ENCODE measurements at regions not wholly inside any gene's neighbourhood (a gene's known extent, or its start where the extent isn't known, plus 50 kb on each side); places are given as distances from the start of the nearest gene placed in this dataset.

GRCh38 chr7:94252971-94253370 is 141.7 kb upstream of the COL1A2 start:
- TF ChIP-seq EP300 (IDR thresholded peaks at IDR 0.05) (no peak), POLR2AphosphoS5 (IDR thresholded peaks at IDR 0.05) (no peak), POLR2A (IDR thresholded peaks at IDR 0.05; ENCODE audit: low read depth) (no peak), CTCF (IDR thresholded peaks at IDR 0.05) (no peak)
- no peak for DNase-seq (ENCODE audit: extremely low spot score)
- intact Hi-C loops (cut with DNase I) = no loop called here
- no peaks in the 10 kb centered on the region for H3K36me3 ChIP-seq
- H3K27ac ChIP-seq (replicated peaks in 1 of 4) = no peak overlapping the region
- H3K9me3 ChIP-seq = no peaks in the 10 kb centered on the region
- no peaks in the 10 kb centered on the region for H3K4me1 ChIP-seq
- no peak overlapping the region for H3K4me3 ChIP-seq
- H3K27me3 ChIP-seq = no peaks in the 10 kb centered on the region

- no peaks in the 10 kb centered on the region for H3K27me3 ChIP-seq
- intact Hi-C loops (cut with DNase I) = no loop called here
- TF ChIP-seq POLR2A (IDR thresholded peaks at IDR 0.05; ENCODE audit: low read depth) (no peak), CTCF (IDR thresholded peaks at IDR 0.05) (no peak), POLR2AphosphoS5 (IDR thresholded peaks at IDR 0.05) (no peak), EP300 (IDR thresholded peaks at IDR 0.05) (no peak)
- no peak overlapping the region for H3K27ac ChIP-seq (replicated peaks in 1 of 4)
- no peaks in the 10 kb centered on the region for H3K4me1 ChIP-seq
- no peaks in the 10 kb centered on the region for H3K9me3 ChIP-seq
- WGBS = 48% methylated on average over 1 of the region's 1 CpG
- no peak for DNase-seq (ENCODE audit: extremely low spot score)
- H3K4me3 ChIP-seq = no peak overlapping the region
- H3K36me3 ChIP-seq = no peaks in the 10 kb centered on the region
These were observed 141.0 kb upstream of the COL1A2 start for GRCh38 chr7:94253686-94254085.

GRCh38 chr7:94258418-94259300 is 136.0 kb upstream of the COL1A2 start:
- 72% methylated on average over 11 of the region's 11 CpGs for WGBS
- no peak for DNase-seq (ENCODE audit: extremely low spot score)
- intact Hi-C loops (cut with DNase I) = no loop called here
- no peaks in the 10 kb centered on the region for H3K36me3 ChIP-seq
- TF ChIP-seq POLR2A (IDR thresholded peaks at IDR 0.05; ENCODE audit: low read depth) (no peak), POLR2AphosphoS5 (IDR thresholded peaks at IDR 0.05) (no peak), EP300 (IDR thresholded peaks at IDR 0.05) (no peak), CTCF (IDR thresholded peaks at IDR 0.05) (no peak)
- H3K9me3 ChIP-seq = no peaks in the 10 kb centered on the region
- H3K4me1 ChIP-seq = no peaks in the 10 kb centered on the region
- no peak overlapping the region for H3K27ac ChIP-seq (replicated peaks in 1 of 4)
- H3K27me3 ChIP-seq = no peaks in the 10 kb centered on the region
- no peak overlapping the region for H3K4me3 ChIP-seq

- WGBS = 89% methylated on average over 6 of the region's 6 CpGs
- Histone ChIP-seq H3K36me3 (no peaks in the 10 kb centered on the region), H3K4me3 (no peak overlapping the region), H3K27ac (replicated peaks in 1 of 4) (no peak overlapping the region), H3K9me3 (no peaks in the 10 kb centered on the region), H3K4me1 (peaks cover 0 to under 1% (median 0%) of the 10 kb centered on the region in 4 donors), H3K27me3 (no peaks in the 10 kb centered on the region)
- intact Hi-C loops (cut with DNase I) = no loop called here
- no peak for DNase-seq (ENCODE audit: extremely low spot score)
- TF ChIP-seq POLR2AphosphoS5 (IDR thresholded peaks at IDR 0.05) = no peak
- TF ChIP-seq CTCF (IDR thresholded peaks at IDR 0.05) = no peak
- no peak for TF ChIP-seq EP300 (IDR thresholded peaks at IDR 0.05)
- no peak for TF ChIP-seq POLR2A (IDR thresholded peaks at IDR 0.05; ENCODE audit: low read depth)
These were observed 133.6 kb upstream of the COL1A2 start for GRCh38 chr7:94261067-94261466.

- no peaks in the 10 kb centered on the region for H3K27me3 ChIP-seq
- no peak overlapping the region for H3K4me3 ChIP-seq
- intact Hi-C loops (cut with DNase I) = no loop called here
- no peak overlapping the region for H3K27ac ChIP-seq (replicated peaks in 1 of 4)
- no peaks in the 10 kb centered on the region for H3K36me3 ChIP-seq
- no peak for TF ChIP-seq EP300 (IDR thresholded peaks at IDR 0.05)
- TF ChIP-seq CTCF (IDR thresholded peaks at IDR 0.05) = no peak
- TF ChIP-seq POLR2AphosphoS5 (IDR thresholded peaks at IDR 0.05) = no peak
- TF ChIP-seq POLR2A (IDR thresholded peaks at IDR 0.05; ENCODE audit: low read depth) = no peak
- peaks cover 0 to 8% (median 3%) of the 10 kb centered on the region in 4 donors for H3K4me1 ChIP-seq
- H3K9me3 ChIP-seq = no peaks in the 10 kb centered on the region
- DNase-seq (ENCODE audit: extremely low spot score) = no peak
These were observed 129.9 kb upstream of the COL1A2 start for GRCh38 chr7:94264756-94265155.
